WTC11 (cell line): ENCODE measurements at regions not wholly inside any gene's neighbourhood (a gene's known extent, or its start where the extent isn't known, plus 50 kb on each side); places are given as distances from the start of the nearest gene placed in this dataset.

Source experiments
- ATAC-seq: fragments of 200-7000 bp; cut with Tn5 transposase; 2 replicates; pipeline ENCODE4 v1.10.0; 2021; ENCODE audit warnings: mild to moderate bottlenecking, moderate library complexity
- CTCF ChIA-PET: fragments of 300-600 bp; sonication (Branson Sonifier 250); formaldehyde crosslinking; loops from one replicate; lab custom pipeline; 2021; ENCODE audit warnings: antibody characterized with exemption; lab: Charles Lee
- POLR2A ChIA-PET: fragments of 350-600 bp; sonication (Branson Sonifier 250); formaldehyde crosslinking; loops from one replicate; lab custom pipeline; 2021; ENCODE audit warnings: antibody characterized with exemption; lab: Charles Lee
- DNase-seq: peaks from one replicate; pipeline ENCODE4 v3.0.0; 2021; ENCODE audit warnings: low spot score
- H3K27ac Mint-ChIP-seq: 2 replicates; pipeline ENCODE4 v1.8.0; 2021; ENCODE audit warnings: mixed read lengths
- H3K27me3 Mint-ChIP-seq: 2 replicates; pipeline ENCODE4 v1.8.0; 2021; ENCODE audit warnings: low read depth, mild to moderate bottlenecking, moderate library complexity, mixed read lengths
- H3K36me3 Mint-ChIP-seq: 2 replicates; pipeline ENCODE4 v1.8.0; 2021; ENCODE audit warnings: mixed read lengths
- H3K4me1 Mint-ChIP-seq: 2 replicates; pipeline ENCODE4 v1.8.0; 2022; ENCODE audit warnings: mixed read lengths
- H3K4me3 Mint-ChIP-seq: 2 replicates; pipeline ENCODE4 v1.8.0; 2021; ENCODE audit warnings: mild to moderate bottlenecking, moderate library complexity, mixed read lengths
- H3K9me3 Mint-ChIP-seq: 2 replicates; pipeline ENCODE4 v1.8.0; 2021; ENCODE audit warnings: mixed read lengths
- EMX1 ChIP-seq: fragments of 250-450 bp; sonication (Bioruptor Pico); IDR thresholded peaks from 2 replicates; pipeline ENCODE4 v1.8.0; 2021; ENCODE audit warnings: mild to moderate bottlenecking
- FOXJ3 ChIP-seq: sonication (generic); formaldehyde crosslinking; IDR thresholded peaks from 2 replicates; pipeline ENCODE4 v1.9.0; 2021; ENCODE audit warnings: missing genetic modification reagents, mild to moderate bottlenecking, borderline replicate concordance
- FOXK1 ChIP-seq: sonication (generic); formaldehyde crosslinking; IDR thresholded peaks from 2 replicates; pipeline ENCODE4 v1.8.0; 2022; ENCODE audit warnings: mild to moderate bottlenecking, moderate library complexity, missing genetic modification reagents
- GABPB1 ChIP-seq: sonication (generic); formaldehyde crosslinking; IDR thresholded peaks from 2 replicates; pipeline ENCODE4 v1.8.1; 2023; ENCODE audit warnings: mild to moderate bottlenecking, missing genetic modification reagents
- JAZF1 ChIP-seq: fragments of 250-450 bp; sonication (Bioruptor Pico); IDR thresholded peaks from 2 replicates; pipeline ENCODE4 v1.9.0; 2021; ENCODE audit warnings: moderate library complexity, mild to moderate bottlenecking, inconsistent platforms
- NFATC4 ChIP-seq: fragments of 250-450 bp; sonication (Bioruptor Pico); IDR thresholded peaks from 2 replicates; pipeline ENCODE4 v1.9.0; 2021; ENCODE audit warnings: mild to moderate bottlenecking
- NR2C2 ChIP-seq: sonication (generic); formaldehyde crosslinking; IDR thresholded peaks from 2 replicates; pipeline ENCODE4 v1.8.0; 2022; ENCODE audit warnings: mild to moderate bottlenecking, missing genetic modification reagents
- PRRX2 ChIP-seq: fragments of 250-450 bp; sonication (Bioruptor Pico); IDR thresholded peaks from 2 replicates; pipeline ENCODE4 v1.8.0; 2021; ENCODE audit warnings: mild to moderate bottlenecking
- SMAD3 ChIP-seq: sonication (generic); formaldehyde crosslinking; IDR thresholded peaks from 2 replicates; pipeline ENCODE4 v1.8.0; 2022; ENCODE audit warnings: missing genetic modification reagents, mild to moderate bottlenecking, borderline replicate concordance
- TP53 ChIP-seq: sonication (generic); formaldehyde crosslinking; IDR thresholded peaks from 2 replicates; pipeline ENCODE4 v1.8.1; 2023; ENCODE audit warnings: mild to moderate bottlenecking, missing genetic modification reagents
- ZNF121 ChIP-seq: sonication (generic); formaldehyde crosslinking; IDR thresholded peaks from 2 replicates; pipeline ENCODE4 v1.8.0; 2023; ENCODE audit warnings: missing genetic modification reagents
- ZNF138 ChIP-seq: sonication (generic); formaldehyde crosslinking; conservative IDR thresholded peaks from 2 replicates; pipeline ENCODE4 v1.8.1; 2022; ENCODE audit warnings: mild to moderate bottlenecking, moderate library complexity, missing genetic modification reagents
- ZNF263 ChIP-seq: sonication (generic); formaldehyde crosslinking; IDR thresholded peaks from 2 replicates; pipeline ENCODE4 v1.8.1; 2022; ENCODE audit warnings: low read depth, mild to moderate bottlenecking, moderate library complexity, missing genetic modification reagents
- ZNF416 ChIP-seq: fragments of 250-450 bp; sonication (Bioruptor Pico); IDR thresholded peaks from 2 replicates; pipeline ENCODE4 v1.9.0; 2021; ENCODE audit warnings: mild to moderate bottlenecking, inconsistent platforms
- TF ChIP-seq, protein P1 (sequence below): fragments of 200-600 bp; IDR thresholded peaks from 2 replicates; pipeline ENCODE4 v1.8.0; 2022; ENCODE audit warnings: antibody characterized with exemption
- TF ChIP-seq, protein P2 (sequence below): sonication (generic); formaldehyde crosslinking; IDR thresholded peaks from 2 replicates; pipeline ENCODE4 v1.8.1; 2023; ENCODE audit warnings: mild to moderate bottlenecking, missing genetic modification reagents, moderate library complexity
- TF ChIP-seq, protein P3 (sequence below): fragments of 250-450 bp; sonication (Bioruptor Pico); IDR thresholded peaks from 2 replicates; pipeline ENCODE4 v1.8.0; 2021; ENCODE audit warnings: mild to moderate bottlenecking
- TF ChIP-seq, protein P4 (sequence below): sonication (generic); formaldehyde crosslinking; conservative IDR thresholded peaks from 2 replicates; pipeline ENCODE4 v1.8.1; 2023; ENCODE audit warnings: mild to moderate bottlenecking, low read depth, missing genetic modification reagents, moderate library complexity
- TF ChIP-seq, protein P5 (sequence below): fragments of 250-450 bp; sonication (Bioruptor Pico); IDR thresholded peaks from 2 replicates; pipeline ENCODE4 v1.9.0; 2021; ENCODE audit warnings: mild to moderate bottlenecking
- TF ChIP-seq, protein P6 (sequence below): sonication (generic); formaldehyde crosslinking; IDR thresholded peaks from 2 replicates; pipeline ENCODE4 v1.8.1; 2022; ENCODE audit warnings: low read depth, mild to moderate bottlenecking, moderate library complexity, missing genetic modification reagents, borderline replicate concordance

DNA sequence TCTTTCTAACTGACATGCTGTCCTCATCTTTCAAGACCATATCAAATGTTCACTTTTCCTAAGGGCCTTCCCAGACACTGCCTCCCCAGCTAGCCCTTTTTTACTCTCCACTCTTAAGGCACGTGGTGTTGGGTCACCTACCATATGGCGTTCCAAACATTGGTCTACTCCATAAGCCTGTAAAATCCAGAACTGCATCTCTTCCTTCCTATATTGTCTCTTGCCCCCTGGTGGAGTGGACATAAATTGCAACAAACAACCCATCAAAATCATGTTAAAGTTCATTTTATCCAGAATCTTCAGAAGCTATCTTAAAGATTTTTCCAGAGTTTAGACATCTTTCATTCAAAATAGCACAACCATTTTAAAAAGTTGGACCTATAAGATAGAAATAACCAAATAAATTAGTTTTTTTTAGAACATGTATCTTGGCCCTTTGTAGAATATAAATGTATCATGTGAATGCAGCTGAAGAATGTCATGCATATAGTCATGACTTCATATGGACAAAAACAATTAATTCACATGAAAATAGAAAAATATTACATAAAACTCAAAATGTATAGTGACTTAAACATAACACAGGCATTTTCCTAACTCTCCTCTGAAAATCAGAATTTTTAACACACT, 180.6 kb upstream of the CHRM2 start:
- Mint-ChIP-seq H3K4me3 (no peak overlapping the region), H3K36me3 (no peaks in the 10 kb centered on the region), H3K4me1 (no peaks in the 10 kb centered on the region), H3K27me3 (no peaks in the 10 kb centered on the region), H3K9me3 (no peaks in the 10 kb centered on the region), H3K27ac (no peak overlapping the region)
- ATAC-seq = peak; percentile 24; the same call in 1 of the 2 replicates
- DNase-seq = no peak
- TF ChIP-seq NR2C2 (CRISPR knock-in tag) = no peak
- TF ChIP-seq, protein P1, sequence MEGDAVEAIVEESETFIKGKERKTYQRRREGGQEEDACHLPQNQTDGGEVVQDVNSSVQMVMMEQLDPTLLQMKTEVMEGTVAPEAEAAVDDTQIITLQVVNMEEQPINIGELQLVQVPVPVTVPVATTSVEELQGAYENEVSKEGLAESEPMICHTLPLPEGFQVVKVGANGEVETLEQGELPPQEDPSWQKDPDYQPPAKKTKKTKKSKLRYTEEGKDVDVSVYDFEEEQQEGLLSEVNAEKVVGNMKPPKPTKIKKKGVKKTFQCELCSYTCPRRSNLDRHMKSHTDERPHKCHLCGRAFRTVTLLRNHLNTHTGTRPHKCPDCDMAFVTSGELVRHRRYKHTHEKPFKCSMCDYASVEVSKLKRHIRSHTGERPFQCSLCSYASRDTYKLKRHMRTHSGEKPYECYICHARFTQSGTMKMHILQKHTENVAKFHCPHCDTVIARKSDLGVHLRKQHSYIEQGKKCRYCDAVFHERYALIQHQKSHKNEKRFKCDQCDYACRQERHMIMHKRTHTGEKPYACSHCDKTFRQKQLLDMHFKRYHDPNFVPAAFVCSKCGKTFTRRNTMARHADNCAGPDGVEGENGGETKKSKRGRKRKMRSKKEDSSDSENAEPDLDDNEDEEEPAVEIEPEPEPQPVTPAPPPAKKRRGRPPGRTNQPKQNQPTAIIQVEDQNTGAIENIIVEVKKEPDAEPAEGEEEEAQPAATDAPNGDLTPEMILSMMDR = peak; percentile 2; the same call in 1 of the 2 replicates
- ChIA-PET POLR2A (no interaction called here), CTCF (interaction anchor here (0.5 to 0.7 kb wide), 3 partner anchors 25 to 1673 kb away, joined by 3 read pairs; no protein-coding TSS in a partner anchor)

DNA sequence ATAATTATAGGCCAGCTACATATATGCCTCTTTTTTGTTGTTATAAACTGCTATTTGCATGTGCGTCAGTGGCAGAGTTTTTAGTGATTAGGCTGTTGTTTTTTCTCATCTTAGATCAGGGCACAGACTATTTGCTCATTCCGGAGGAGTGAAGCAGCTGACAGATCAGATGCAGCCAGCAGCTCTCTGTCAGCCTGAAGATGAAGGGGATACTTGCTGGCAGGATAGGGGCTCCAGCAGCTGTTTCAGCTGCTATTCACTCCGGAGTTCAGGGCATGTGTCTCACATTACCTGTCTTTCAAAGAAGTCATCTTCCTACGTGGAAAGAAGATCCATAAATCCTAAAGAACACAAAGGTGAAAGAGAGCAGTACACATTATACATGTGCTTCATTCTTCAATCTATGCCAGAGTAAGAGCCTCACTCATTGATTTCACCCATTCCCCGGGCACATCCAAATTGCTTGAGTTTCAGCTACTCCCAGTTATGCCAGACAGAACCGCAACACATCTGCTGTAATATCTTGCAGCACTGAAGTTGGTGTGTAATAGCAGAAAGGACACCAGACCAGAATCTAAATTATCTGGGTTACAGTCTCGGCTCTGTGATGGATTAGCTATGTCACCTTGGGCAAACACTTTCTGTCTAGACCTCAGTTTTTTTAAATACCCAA, 182.8 kb upstream of the CHRM2 start:
- POLR2A ChIA-PET = no interaction called here
- Mint-ChIP-seq H3K4me3 (no peak overlapping the region), H3K27me3 (no peaks in the 10 kb centered on the region), H3K9me3 (no peaks in the 10 kb centered on the region), H3K27ac (no peak overlapping the region), H3K4me1 (no peaks in the 10 kb centered on the region), H3K36me3 (no peaks in the 10 kb centered on the region)
- ATAC-seq (no peak), DNase-seq (no peak)
- CTCF ChIA-PET = no interaction called here
- TF ChIP-seq ZNF416 (CRISPR knock-in tag) (no peak), PRRX2 (CRISPR knock-in tag) (no peak), ZNF121 (CRISPR knock-in tag) (no peak), FOXJ3 (CRISPR knock-in tag) (no peak), ZNF263 (no peak)
- TF ChIP-seq, protein P2, sequence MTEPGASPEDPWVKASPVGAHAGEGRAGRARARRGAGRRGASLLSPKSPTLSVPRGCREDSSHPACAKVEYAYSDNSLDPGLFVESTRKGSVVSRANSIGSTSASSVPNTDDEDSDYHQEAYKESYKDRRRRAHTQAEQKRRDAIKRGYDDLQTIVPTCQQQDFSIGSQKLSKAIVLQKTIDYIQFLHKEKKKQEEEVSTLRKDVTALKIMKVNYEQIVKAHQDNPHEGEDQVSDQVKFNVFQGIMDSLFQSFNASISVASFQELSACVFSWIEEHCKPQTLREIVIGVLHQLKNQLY (CRISPR knock-in tag) = no peak
- TF ChIP-seq, protein P3, sequence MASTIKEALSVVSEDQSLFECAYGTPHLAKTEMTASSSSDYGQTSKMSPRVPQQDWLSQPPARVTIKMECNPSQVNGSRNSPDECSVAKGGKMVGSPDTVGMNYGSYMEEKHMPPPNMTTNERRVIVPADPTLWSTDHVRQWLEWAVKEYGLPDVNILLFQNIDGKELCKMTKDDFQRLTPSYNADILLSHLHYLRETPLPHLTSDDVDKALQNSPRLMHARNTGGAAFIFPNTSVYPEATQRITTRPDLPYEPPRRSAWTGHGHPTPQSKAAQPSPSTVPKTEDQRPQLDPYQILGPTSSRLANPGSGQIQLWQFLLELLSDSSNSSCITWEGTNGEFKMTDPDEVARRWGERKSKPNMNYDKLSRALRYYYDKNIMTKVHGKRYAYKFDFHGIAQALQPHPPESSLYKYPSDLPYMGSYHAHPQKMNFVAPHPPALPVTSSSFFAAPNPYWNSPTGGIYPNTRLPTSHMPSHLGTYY (CRISPR knock-in tag) = no peak
- TF ChIP-seq, protein P4, sequence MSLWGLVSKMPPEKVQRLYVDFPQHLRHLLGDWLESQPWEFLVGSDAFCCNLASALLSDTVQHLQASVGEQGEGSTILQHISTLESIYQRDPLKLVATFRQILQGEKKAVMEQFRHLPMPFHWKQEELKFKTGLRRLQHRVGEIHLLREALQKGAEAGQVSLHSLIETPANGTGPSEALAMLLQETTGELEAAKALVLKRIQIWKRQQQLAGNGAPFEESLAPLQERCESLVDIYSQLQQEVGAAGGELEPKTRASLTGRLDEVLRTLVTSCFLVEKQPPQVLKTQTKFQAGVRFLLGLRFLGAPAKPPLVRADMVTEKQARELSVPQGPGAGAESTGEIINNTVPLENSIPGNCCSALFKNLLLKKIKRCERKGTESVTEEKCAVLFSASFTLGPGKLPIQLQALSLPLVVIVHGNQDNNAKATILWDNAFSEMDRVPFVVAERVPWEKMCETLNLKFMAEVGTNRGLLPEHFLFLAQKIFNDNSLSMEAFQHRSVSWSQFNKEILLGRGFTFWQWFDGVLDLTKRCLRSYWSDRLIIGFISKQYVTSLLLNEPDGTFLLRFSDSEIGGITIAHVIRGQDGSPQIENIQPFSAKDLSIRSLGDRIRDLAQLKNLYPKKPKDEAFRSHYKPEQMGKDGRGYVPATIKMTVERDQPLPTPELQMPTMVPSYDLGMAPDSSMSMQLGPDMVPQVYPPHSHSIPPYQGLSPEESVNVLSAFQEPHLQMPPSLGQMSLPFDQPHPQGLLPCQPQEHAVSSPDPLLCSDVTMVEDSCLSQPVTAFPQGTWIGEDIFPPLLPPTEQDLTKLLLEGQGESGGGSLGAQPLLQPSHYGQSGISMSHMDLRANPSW (CRISPR knock-in tag) = no peak
- TF ChIP-seq, protein P5, sequence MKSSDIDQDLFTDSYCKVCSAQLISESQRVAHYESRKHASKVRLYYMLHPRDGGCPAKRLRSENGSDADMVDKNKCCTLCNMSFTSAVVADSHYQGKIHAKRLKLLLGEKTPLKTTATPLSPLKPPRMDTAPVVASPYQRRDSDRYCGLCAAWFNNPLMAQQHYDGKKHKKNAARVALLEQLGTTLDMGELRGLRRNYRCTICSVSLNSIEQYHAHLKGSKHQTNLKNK (CRISPR knock-in tag) = no peak

DNA sequence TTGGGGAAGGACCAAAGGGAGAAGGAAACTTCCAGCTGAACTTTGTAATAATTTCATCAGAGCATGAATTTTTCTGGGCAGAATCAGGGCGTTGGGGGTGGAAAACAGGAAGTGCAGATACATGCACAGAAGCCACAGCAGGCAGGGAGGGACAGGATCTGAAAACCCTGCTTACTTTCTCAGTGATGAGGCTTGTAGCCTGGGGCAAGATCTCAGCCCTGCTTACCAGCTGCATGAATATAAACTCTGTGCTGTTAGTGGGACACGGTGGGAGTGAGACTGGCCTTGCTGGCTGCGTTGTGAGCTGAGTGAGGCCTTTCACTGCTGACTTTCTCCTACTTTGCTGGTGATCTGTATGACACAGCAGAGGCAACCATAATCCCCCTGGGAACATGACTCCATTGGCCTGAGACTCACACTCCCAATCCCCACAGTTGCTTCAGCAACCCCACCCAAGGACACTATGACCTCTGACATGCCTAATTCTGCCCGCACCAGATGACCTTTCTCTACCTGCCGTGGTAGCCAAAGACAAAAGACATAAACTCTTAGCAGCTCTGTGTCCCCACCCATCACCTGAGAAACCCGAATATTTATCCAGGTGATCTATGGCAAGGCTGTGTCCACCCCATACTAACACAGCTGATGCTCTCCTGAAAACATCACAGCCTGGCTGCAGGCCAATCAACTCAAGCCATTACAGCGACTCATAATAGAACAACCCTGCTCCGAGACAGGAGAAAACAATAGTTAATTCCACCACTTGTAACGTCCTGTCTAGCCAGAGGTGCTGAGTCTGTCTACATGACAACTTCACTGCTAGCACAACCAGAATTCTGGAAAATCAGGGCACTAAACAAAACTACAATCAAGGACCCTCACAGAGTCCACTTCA, 190.7 kb upstream of the CHRM2 start:
- no peak for DNase-seq
- POLR2A ChIA-PET = no interaction called here
- H3K9me3 Mint-ChIP-seq = peaks cover 24% of the 10 kb centered on the region
- TF ChIP-seq FOXK1 (CRISPR knock-in tag) (no peak), EMX1 (CRISPR knock-in tag) (no peak), JAZF1 (CRISPR knock-in tag) (no peak), ZNF138 (CRISPR knock-in tag) (no peak), GABPB1 (no peak), SMAD3 (CRISPR knock-in tag) (no peak), NR2C2 (CRISPR knock-in tag) (no peak), NFATC4 (CRISPR knock-in tag) (no peak), TP53 (CRISPR knock-in tag) (no peak)
- TF ChIP-seq, protein P6, sequence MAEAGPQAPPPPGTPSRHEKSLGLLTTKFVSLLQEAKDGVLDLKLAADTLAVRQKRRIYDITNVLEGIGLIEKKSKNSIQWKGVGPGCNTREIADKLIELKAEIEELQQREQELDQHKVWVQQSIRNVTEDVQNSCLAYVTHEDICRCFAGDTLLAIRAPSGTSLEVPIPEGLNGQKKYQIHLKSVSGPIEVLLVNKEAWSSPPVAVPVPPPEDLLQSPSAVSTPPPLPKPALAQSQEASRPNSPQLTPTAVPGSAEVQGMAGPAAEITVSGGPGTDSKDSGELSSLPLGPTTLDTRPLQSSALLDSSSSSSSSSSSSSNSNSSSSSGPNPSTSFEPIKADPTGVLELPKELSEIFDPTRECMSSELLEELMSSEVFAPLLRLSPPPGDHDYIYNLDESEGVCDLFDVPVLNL (CRISPR knock-in tag) = no peak
- TF ChIP-seq, all 79 proteins: peak for 0
- Mint-ChIP-seq H3K36me3 (peaks cover 3% of the 10 kb centered on the region; the same call in 1 of the 2 replicates), H3K27ac (peak overlapping the region; percentile 66), H3K4me1 (peaks cover 12% of the 10 kb centered on the region), H3K4me3 (no peak overlapping the region), H3K27me3 (no peaks in the 10 kb centered on the region)
- ATAC-seq = peak; percentile 69
- CTCF ChIA-PET = no interaction called here
